Fibroblast of skin of right biceps (primary cell): ENCODE measurements at regions not wholly inside any gene's neighbourhood (a gene's known extent, or its start where the extent isn't known, plus 50 kb on each side); places are given as distances from the start of the nearest gene placed in this dataset.
A peak's percentile ranks its signal among the peaks of the same experiment; 100 is the strongest.

Experiments used
- DNase-seq: peaks from one replicate; pipeline ENCODE4 v3.0.0-alpha.2; 2013

GRCh38 chr7:84281518-84281917, 86.9 kb upstream of the SEMA3A start:
- DNase-seq, result no peak

DNA sequence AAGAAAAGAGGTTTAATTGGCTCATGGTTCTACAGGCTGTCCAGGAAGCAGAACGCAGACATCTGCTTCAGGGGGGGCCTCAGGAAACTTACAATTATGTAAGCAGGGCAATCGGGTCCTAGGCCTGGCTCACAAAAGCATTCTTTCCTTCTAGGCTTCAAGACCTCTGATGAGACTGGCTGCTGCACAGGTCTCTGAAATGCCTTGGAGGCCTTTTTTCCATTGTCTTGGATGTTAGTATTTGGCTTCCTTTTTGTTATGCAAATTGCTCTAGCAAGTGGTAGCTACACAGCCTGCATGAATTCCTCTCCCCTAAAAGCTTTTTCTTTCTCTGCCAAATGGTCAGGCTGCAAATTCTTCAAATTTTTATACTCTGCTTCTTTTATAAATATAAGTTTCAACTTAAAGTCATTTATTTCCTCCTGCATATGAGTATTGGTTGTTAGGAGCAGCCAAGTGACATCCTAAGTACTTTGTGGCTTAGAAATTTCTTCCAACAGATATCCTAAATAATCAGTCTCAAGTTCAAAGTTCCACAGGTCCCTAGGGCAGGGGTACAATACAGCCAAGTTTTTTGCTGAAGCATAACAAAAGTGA, 83.1 kb upstream of the SEMA3A start:
- no peak for DNase-seq

DNA sequence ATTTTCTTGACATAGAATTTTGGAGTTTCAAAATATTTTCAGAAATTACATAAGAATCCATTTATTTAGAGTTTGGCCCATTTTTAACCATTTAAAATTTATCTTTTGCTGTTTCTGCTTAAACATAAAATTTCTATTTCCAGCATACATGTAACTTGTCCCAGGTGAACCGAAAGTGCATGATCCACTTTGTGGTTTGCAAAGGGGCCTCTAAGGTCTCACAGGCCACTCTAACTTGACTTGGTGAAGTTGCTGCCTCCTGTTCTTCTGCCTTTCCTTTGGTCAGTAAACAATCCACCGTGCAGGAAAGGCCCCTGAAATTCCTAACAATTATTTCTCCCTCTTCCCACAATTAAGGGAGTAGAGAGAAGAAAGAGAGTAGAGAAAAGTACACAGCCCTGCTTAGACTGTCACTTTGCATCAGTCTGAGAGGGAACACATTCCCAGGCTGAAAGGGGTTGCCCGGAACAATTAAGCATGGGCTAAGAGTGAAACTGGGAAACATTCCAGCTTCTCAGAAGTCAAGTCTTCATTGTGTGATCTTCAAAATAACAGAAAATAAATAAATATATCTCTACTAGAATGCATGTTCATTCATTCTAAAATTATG, 79.5 kb upstream of the SEMA3A start:
- DNase-seq, result no peak

- no peak for DNase-seq
These were observed 77.0 kb upstream of the SEMA3A start for GRCh38 chr7:84271543-84271942.

- DNase-seq, result no peak
These were observed 69.8 kb upstream of the SEMA3A start for GRCh38 chr7:84264396-84264795.

GRCh38 chr7:84263106-84263505, 68.5 kb upstream of the SEMA3A start:
- DNase-seq, result no peak

GRCh38 chr7:84261509-84261908, 66.9 kb upstream of the SEMA3A start:
- DNase-seq, result no peak

GRCh38 chr7:84258628-84259027, 64.0 kb upstream of the SEMA3A start:
- DNase-seq, result peak; percentile 79

- DNase-seq, result no peak
These were observed 62.0 kb upstream of the SEMA3A start for GRCh38 chr7:84256571-84256971.

DNA sequence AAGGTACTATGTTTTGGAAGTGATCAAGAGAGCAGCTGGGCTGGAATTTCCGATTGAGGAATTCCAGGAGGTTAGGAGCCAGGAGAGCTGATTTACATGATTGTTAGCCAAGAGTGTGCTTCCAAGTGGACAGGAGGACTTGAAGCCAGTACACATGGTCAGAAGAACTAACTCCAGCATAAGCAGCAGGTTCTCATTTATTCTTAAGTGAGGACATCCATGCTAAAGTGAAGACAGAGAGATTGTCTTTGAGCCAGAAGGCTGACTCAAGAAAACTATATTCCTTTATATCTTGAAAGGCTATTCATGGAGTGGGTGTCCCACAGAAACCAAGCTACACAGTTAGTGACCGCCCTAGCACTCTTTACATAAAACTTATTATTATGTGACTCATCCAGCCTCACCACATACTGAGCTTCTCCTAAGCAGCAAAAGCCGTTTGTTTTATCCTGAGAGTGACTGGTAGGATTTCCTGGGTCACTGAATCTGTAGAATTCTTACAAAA, 56.7 kb upstream of the SEMA3A start:
- peak; percentile 87 for DNase-seq

DNA sequence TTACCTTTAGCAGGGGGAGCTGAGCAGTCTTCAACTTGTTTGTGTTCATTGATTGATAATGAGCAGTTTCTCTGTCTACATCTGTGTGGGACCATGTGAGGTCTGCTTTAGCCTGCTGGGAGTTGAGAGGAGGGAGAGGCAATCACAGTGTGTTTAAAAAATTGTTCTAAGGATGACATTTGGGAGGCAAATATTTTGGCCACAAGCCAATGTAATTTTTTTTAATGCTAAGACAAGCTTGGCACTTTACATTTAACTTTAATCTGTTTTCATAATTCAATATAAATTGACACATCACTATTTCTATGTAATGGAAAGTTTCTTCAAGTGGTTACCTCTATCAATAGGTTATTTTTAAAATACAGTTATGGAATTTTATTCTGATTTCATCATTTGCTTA, 55.9 kb upstream of the SEMA3A start:
- DNase-seq, result no peak

DNA sequence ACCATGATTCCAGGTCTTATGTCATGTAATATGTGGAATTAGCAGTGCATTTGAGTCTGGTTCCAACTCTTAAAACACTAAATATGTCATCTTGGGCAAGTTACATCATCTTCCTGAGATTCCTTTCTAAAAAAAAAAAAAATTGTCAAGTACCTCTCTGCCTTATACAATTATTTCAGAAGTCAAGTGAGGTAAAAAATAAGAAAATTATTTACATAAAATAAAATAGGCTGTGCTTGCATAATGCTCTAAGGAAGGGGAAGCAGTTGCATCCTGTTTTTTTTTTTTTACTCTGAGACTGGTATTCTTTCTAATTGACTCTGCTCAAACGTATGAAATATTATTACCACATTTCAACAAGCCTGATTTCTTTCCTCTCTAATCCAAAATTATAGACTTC, 55.1 kb upstream of the SEMA3A start:
- no peak for DNase-seq

DNA sequence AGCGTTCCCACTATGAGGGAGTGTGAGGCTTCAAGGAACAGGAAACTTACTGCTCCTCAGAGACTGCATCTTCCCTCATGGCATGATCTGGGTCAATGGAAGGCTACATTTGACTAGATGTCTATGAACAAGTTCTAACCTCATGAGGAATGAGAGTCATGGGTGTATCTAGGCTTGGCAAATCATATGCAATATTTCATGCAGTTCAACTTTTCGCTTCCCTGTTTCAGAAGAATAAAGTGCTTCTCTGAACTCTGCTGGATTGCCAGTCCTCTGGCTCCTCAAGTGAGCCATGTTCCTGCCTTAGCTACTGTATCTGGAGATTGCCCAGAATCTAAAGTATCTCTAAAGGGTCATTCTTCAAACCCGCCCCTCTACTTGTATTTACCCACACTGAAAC, 54.3 kb upstream of the SEMA3A start:
- DNase-seq, result no peak

DNA sequence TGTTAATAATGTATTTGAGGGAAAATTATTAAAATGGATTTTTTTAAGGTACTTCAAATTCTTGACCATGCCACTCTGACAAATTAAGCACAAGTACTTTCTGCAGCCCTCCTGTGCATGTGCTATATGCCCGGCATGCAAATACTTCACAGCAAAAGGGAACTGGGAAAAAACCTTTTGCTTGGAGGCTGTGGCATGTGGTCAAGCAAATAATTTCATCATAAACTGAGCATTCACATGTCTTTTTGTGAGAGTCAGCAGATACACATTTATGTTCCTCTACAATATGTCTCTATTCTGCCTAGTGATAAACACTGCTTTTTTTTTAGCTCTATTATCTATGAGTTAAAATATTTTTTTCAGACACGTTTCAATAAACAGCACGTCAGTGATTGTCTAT, 53.7 kb upstream of the SEMA3A start:
- no peak for DNase-seq

- DNase-seq, result peak; percentile 69
These were observed 53.0 kb upstream of the SEMA3A start for GRCh38 chr7:84247591-84247990.

- no peak for DNase-seq
These were observed 51.2 kb upstream of the SEMA3A start for GRCh38 chr7:84245835-84246234.
